ENCODE measurements at regions not wholly inside any gene's neighbourhood (a gene's known extent, or its start where the extent isn't known, plus 50 kb on each side); places are given as distances from the start of the nearest gene placed in this dataset.
A peak's percentile ranks its signal among the peaks of the same experiment; 100 is the strongest.

- Histone ChIP-seq H3K27ac (no peak overlapping the region), H3K4me3 (no peak overlapping the region), H3K4me1 (replicated peaks in 1 of 2) (no peaks in the 10 kb centered on the region)
- no peak for ATAC-seq (replicated peaks in 6 of 8)
- in situ Hi-C loops (cut with MboI; ENCODE audit: low pct_unique_long_range_greater_than_20kb in 2 of 9, low sequenced_read_pairs in 9 of 9, unreplicated experiment in 9 of 9) = no loop called here
- 43 to 100% (median 87%) methylated on average over 1 to 2 of the region's 2 CpGs; no CpG with 5 or more reads in 1 of the 10 experiments for WGBS, 10 experiments
These were observed 579.2 kb upstream of the PKN2 start for GRCh38 chr1:88104886-88105285.

- Histone ChIP-seq H3K27ac (no peak overlapping the region), H3K4me3 (no peak overlapping the region), H3K4me1 (replicated peaks in 1 of 2) (no peaks in the 10 kb centered on the region)
- WGBS, 10 experiments = 83 to 100% (median 95%) methylated on average over 1 to 3 of the region's 3 CpGs; no CpG with 5 or more reads in 1 of the 10 experiments
- in situ Hi-C loops (cut with MboI; ENCODE audit: low pct_unique_long_range_greater_than_20kb in 2 of 9, low sequenced_read_pairs in 9 of 9, unreplicated experiment in 9 of 9) = no loop called here
- ATAC-seq (replicated peaks in 6 of 8) = no peak
These were observed 572.3 kb upstream of the PKN2 start for GRCh38 chr1:88111816-88112215.

GRCh38 chr1:88117597-88117996 is 566.5 kb upstream of the PKN2 start:
- Histone ChIP-seq H3K27ac (no peak overlapping the region), H3K4me3 (no peak overlapping the region), H3K4me1 (replicated peaks in 1 of 2) (peaks cover 0 to 6% of the 10 kb centered on the region in 2 donors)
- ATAC-seq (replicated peaks in 6 of 8) = no peak
- 67 to 100% (median 78%) methylated on average over 1 to 4 of the region's 4 CpGs; no CpG with 5 or more reads in 2 of the 10 experiments for WGBS, 10 experiments
- in situ Hi-C loops (cut with MboI; ENCODE audit: low pct_unique_long_range_greater_than_20kb in 2 of 9, low sequenced_read_pairs in 9 of 9, unreplicated experiment in 9 of 9) = no loop called here

GRCh38 chr1:88118176-88118845 is 565.8 kb upstream of the PKN2 start:
- Histone ChIP-seq H3K27ac (no peak overlapping the region), H3K4me1 (replicated peaks in 1 of 2) (peaks cover 0 to 6% of the 10 kb centered on the region in 2 donors), H3K4me3 (no peak overlapping the region)
- peak in 5 of 8 experiments; percentile 38 to 91 (median 61) for ATAC-seq (replicated peaks in 6 of 8)
- in situ Hi-C loops (cut with MboI; ENCODE audit: low pct_unique_long_range_greater_than_20kb in 2 of 9, low sequenced_read_pairs in 9 of 9, unreplicated experiment in 9 of 9) = no loop called here
- 10 to 92% (median 61%) methylated on average over 2 to 6 of the region's 6 CpGs; no CpG with 5 or more reads in 1 of the 10 experiments for WGBS, 10 experiments

GRCh38 chr1:88124614-88125013 is 559.5 kb upstream of the PKN2 start:
- in situ Hi-C loops (cut with MboI; ENCODE audit: low pct_unique_long_range_greater_than_20kb in 2 of 9, low sequenced_read_pairs in 9 of 9, unreplicated experiment in 9 of 9) = no loop called here
- H3K4me3 ChIP-seq = no peak overlapping the region
- H3K27ac ChIP-seq = no peak overlapping the region
- WGBS, 10 experiments = no CpG with 5 or more reads among the region's 1 CpG
- no peak for ATAC-seq (replicated peaks in 6 of 8)
- no peaks in the 10 kb centered on the region for H3K4me1 ChIP-seq (replicated peaks in 1 of 2)

GRCh38 chr1:88126467-88126866 is 557.6 kb upstream of the PKN2 start:
- ATAC-seq (replicated peaks in 6 of 8) = no peak
- WGBS, 10 experiments = 47 to 100% (median 93%) methylated on average over 1 to 2 of the region's 2 CpGs; no CpG with 5 or more reads in 2 of the 10 experiments
- Histone ChIP-seq H3K27ac (no peak overlapping the region), H3K4me1 (replicated peaks in 1 of 2) (no peaks in the 10 kb centered on the region), H3K4me3 (no peak overlapping the region)
- in situ Hi-C loops (cut with MboI; ENCODE audit: low pct_unique_long_range_greater_than_20kb in 2 of 9, low sequenced_read_pairs in 9 of 9, unreplicated experiment in 9 of 9) = no loop called here

- Histone ChIP-seq H3K4me1 (replicated peaks in 1 of 2) (peaks cover 4 to 14% of the 10 kb centered on the region in 2 donors), H3K27ac (no peak overlapping the region), H3K4me3 (no peak overlapping the region)
- WGBS, 10 experiments = 40 to 100% (median 76%) methylated on average over 1 of the region's 1 CpG
- in situ Hi-C loops (cut with MboI; ENCODE audit: low pct_unique_long_range_greater_than_20kb in 2 of 9, low sequenced_read_pairs in 9 of 9, unreplicated experiment in 9 of 9) = no loop called here
- no peak for ATAC-seq (replicated peaks in 6 of 8)
These were observed 550.1 kb upstream of the PKN2 start for GRCh38 chr1:88133991-88134390.

- in situ Hi-C loops (cut with MboI; ENCODE audit: low pct_unique_long_range_greater_than_20kb in 2 of 9, low sequenced_read_pairs in 9 of 9, unreplicated experiment in 9 of 9) = no loop called here
- Histone ChIP-seq H3K4me1 (replicated peaks in 1 of 2) (peaks cover 12 to 27% of the 10 kb centered on the region in 2 donors), H3K4me3 (no peak overlapping the region), H3K27ac (peak overlapping the region in 1 of 2 donors; percentile 7)
- peak in 3 of 8 experiments; percentile 17 to 41 (median 26) for ATAC-seq (replicated peaks in 6 of 8)
- WGBS, 10 experiments = 54 to 83% (median 73%) methylated on average over 1 to 7 of the region's 7 CpGs
These were observed 548.8 kb upstream of the PKN2 start for GRCh38 chr1:88134983-88135921.

GRCh38 chr1:88139633-88140032 is 544.4 kb upstream of the PKN2 start:
- WGBS, 10 experiments = 0 to 59% (median 49%) methylated on average over 1 to 4 of the region's 4 CpGs; no CpG with 5 or more reads in 2 of the 10 experiments
- Histone ChIP-seq H3K4me1 (replicated peaks in 1 of 2) (peaks cover 12 to 45% of the 10 kb centered on the region in 2 donors), H3K27ac (no peak overlapping the region), H3K4me3 (no peak overlapping the region)
- ATAC-seq (replicated peaks in 6 of 8) = peak in 5 of 8 experiments; percentile 22 to 70 (median 67)
- in situ Hi-C loops (cut with MboI; ENCODE audit: low pct_unique_long_range_greater_than_20kb in 2 of 9, low sequenced_read_pairs in 9 of 9, unreplicated experiment in 9 of 9) = no loop called here

GRCh38 chr1:88140325-88140724 is 543.7 kb upstream of the PKN2 start:
- in situ Hi-C loops (cut with MboI; ENCODE audit: low pct_unique_long_range_greater_than_20kb in 2 of 9, low sequenced_read_pairs in 9 of 9, unreplicated experiment in 9 of 9) = no loop called here
- H3K4me1 ChIP-seq (replicated peaks in 1 of 2) = peaks cover 12 to 43% of the 10 kb centered on the region in 2 donors
- no peak for ATAC-seq (replicated peaks in 6 of 8)
- 67 to 100% (median 100%) methylated on average over 1 of the region's 1 CpG; no CpG with 5 or more reads in 4 of the 10 experiments for WGBS, 10 experiments
- no peak overlapping the region for H3K27ac ChIP-seq
- no peak overlapping the region for H3K4me3 ChIP-seq

- Histone ChIP-seq H3K4me1 (replicated peaks in 1 of 2) (peaks cover 9 to 36% of the 10 kb centered on the region in 2 donors), H3K4me3 (no peak overlapping the region), H3K27ac (no peak overlapping the region)
- in situ Hi-C loops (cut with MboI; ENCODE audit: low pct_unique_long_range_greater_than_20kb in 2 of 9, low sequenced_read_pairs in 9 of 9, unreplicated experiment in 9 of 9) = no loop called here
- peak in 1 of 8 experiments; percentile 19 for ATAC-seq (replicated peaks in 6 of 8)
- 17 to 92% (median 78%) methylated on average over 1 to 6 of the region's 6 CpGs for WGBS, 10 experiments
These were observed 542.5 kb upstream of the PKN2 start for GRCh38 chr1:88141499-88142074.

- in situ Hi-C loops (cut with MboI; ENCODE audit: low pct_unique_long_range_greater_than_20kb in 2 of 9, low sequenced_read_pairs in 9 of 9, unreplicated experiment in 9 of 9) = no loop called here
- no peak overlapping the region for H3K27ac ChIP-seq
- 41 to 94% (median 80%) methylated on average over 1 to 3 of the region's 3 CpGs; no CpG with 5 or more reads in 1 of the 10 experiments for WGBS, 10 experiments
- no peak overlapping the region for H3K4me3 ChIP-seq
- no peak for ATAC-seq (replicated peaks in 6 of 8)
- peaks cover 0 to 16% of the 10 kb centered on the region in 2 donors for H3K4me1 ChIP-seq (replicated peaks in 1 of 2)
These were observed 538.3 kb upstream of the PKN2 start for GRCh38 chr1:88145752-88146151.

- ATAC-seq (replicated peaks in 6 of 8) = no peak
- Histone ChIP-seq H3K27ac (no peak overlapping the region), H3K4me3 (no peak overlapping the region), H3K4me1 (replicated peaks in 1 of 2) (no peaks in the 10 kb centered on the region)
- in situ Hi-C loops (cut with MboI; ENCODE audit: low pct_unique_long_range_greater_than_20kb in 2 of 9, low sequenced_read_pairs in 9 of 9, unreplicated experiment in 9 of 9) = no loop called here
- 20 to 100% (median 81%) methylated on average over 1 of the region's 1 CpG; no CpG with 5 or more reads in 4 of the 10 experiments for WGBS, 10 experiments
These were observed 534.4 kb upstream of the PKN2 start for GRCh38 chr1:88149686-88150085.
